ENCODE measurements at regions not wholly inside any gene's neighbourhood (a gene's known extent, or its start where the extent isn't known, plus 50 kb on each side); places are given as distances from the start of the nearest gene placed in this dataset.

- TF ChIP-seq CTCF (IDR thresholded peaks at IDR 0.05) (no peak), POLR2A (IDR thresholded peaks at IDR 0.05) (no peak)
These were observed 101.7 kb upstream of the BMP2 start for GRCh38 chr20:6665621-6666355.
